M059J (cell line): ENCODE measurements at regions not wholly inside any gene's neighbourhood (a gene's known extent, or its start where the extent isn't known, plus 50 kb on each side); places are given as distances from the start of the nearest gene placed in this dataset.
"Not testable (repeated sequence)": the region's sequence is repeated elsewhere in the genome, so short reads cannot be mapped to it uniquely, and the experiment has no call there.

ENCODE experiments used
- DNase-seq: peaks from one replicate; pipeline ENCODE4 v3.0.0-alpha.2; 2012; ENCODE audit warnings: low read depth

DNA sequence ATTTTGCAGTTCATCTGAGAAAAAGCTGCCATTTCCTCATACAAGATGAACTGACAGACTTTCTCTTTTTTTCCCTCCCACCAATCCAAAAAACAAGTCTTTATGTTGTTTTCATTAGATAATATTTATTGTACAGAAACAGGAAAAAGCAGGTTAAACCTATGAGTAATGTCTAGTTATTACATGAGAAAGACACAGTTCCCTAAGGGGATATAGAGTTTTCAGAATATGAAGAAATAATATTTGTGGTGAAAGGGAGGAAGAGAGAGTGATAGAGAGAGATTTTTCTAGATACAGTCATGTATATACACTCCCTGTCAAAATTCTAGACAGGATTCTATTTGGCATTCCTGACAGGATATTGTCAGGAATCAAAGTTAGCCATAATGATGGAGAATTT lies 392.4 kb downstream of the BMP2 start:
- DNase-seq: no peak

DNA sequence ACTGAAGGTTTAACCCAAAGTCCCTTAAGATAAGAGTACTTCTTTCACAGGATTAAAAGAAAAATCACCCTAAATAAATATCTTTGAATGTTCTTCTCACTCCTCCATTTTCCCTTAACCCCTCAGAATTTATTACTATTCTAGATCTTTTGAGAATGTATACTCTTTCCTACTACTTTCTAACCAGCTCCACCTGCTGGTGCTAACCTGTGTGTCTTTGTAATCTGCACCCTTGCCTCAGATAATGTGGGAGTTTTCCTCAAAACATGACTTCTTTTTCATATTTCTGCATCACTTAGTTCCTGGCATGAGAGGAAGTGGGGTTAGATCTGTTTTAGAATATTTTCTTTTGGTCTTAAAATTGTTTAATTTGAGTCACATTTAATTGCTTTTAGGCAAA lies 394.2 kb downstream of the BMP2 start:
- peak; percentile 26 for DNase-seq

DNA sequence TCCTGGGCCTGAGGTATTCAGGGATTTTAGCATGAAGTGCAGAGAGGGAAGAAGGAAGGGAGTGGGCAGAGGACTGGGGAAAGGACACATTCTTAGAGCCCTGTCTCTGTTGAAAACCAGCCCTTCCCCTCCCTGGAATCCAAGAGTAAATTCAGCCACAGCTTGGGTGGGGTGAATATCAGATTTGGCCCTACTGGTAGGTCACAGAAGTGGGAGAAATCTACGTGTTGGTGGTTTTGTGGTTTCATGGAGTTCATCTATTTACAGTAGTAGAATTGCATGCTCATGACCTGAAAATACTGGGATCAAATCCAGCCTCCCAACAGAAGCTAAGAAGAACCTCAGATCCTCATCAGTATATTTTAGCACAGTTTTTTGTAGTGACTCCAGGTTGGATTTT lies 404.4 kb downstream of the BMP2 start:
- peak; percentile 56 for DNase-seq

DNA sequence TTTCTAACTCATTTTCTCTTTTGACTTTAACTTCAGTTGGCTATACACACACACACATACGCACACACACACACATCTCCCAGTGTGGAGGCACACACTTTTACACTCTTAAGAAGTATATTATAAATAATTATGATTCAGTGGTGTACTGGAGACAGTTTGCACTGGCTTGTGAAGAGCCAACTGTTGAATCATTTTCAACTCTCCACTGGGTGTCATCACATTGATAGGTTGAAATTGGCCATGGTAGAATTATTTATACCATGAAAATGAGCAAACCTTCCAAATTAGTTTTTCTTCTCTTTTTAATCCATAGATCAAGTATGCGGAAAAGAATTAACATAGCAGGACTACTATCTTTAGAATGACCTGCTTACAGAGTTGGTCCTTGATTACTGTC lies 407.1 kb downstream of the BMP2 start:
- DNase-seq: no peak

DNA sequence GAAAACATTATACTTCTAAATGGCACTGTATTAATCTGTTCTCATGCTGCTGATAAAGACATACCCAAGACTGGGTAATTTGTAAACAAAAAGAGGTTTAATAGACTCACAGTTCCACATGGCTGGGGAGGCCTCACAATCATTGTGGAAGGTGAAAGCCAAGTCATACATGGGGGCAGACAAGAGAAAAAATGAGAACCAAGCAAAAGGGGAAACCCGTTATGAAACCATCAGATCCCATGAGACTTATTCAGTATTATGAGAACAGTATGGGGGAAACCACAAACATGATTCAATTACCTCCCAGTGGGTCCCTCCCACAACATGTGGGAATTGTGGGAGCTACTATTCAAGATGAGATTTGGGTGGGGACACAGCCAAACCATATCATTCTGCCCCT lies 408.3 kb downstream of the BMP2 start:
- not testable (repeated sequence) for DNase-seq

DNA sequence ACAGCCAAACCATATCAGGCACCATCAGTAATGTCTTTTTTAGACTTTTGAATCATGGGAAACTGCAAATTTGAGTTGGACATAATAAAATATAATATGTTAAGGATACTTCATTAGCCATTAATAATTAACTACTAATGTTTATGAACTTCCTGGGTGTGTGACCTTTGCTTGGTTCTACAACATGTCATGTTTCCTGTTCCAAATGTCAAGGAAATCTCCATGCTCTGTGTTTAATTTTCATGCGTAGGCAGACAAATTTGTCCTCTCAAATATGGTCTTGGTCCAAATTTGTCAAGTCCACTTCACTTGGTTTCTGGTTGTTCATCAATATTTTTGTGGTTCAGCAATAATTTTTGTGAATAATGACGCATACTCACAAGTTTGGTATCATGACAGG lies 410.5 kb downstream of the BMP2 start:
- no peak for DNase-seq

DNA sequence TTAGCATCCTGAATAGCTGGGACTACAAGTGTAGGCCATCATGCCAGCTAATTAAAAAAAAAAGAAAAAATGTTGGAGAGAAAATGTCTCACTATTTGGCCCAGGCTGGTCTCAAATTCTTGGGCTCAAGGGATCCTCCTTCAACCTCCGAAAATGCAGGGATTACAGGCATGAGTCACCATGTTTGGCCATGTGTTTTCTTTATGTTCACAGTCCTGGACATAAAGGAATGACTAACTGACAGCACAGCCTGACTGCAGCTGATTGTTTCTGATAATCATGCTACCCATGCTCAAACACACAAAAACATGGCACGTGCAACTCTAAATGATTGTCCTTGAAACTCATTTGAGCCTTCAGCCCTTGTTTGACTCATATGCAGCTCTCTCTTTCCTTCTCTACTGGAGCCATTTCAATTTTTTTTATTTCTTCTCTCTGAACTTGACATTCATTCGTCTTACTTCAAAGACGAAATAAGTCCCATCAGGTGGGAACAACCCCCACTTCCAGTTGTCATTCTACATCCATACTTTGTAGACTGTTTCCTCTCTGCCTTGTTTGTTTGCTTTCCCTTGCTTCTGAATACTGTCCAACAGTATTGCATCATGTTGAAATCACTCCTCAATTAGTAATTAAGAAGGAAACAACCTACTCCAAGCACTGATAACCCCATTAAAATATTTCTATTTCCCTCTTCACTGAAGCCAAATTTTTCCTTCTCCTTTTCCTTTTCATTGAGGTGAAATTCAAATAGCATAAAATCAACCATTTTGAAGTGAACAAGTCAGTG lies 413.0 kb downstream of the BMP2 start:
- DNase-seq: peak; percentile 9

DNA sequence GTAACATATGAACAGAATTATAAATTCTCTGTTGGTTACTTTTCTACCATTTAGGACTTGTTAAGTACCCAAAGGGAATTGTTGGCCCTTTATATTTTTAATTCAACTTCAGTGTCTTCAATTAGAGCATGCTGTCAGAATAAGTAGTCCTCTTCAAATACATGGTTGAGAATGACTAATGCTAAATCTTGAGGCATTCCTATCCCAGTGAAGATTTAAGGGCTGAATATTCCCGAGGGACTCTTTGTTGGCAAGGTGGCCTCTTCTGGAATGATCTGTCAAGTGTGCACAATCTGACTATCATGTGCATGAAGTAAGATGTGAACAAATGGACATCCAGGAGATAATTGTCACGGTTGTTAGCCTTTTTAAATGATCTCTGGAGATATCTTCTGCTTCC lies 421.7 kb downstream of the BMP2 start:
- DNase-seq: no peak

DNA sequence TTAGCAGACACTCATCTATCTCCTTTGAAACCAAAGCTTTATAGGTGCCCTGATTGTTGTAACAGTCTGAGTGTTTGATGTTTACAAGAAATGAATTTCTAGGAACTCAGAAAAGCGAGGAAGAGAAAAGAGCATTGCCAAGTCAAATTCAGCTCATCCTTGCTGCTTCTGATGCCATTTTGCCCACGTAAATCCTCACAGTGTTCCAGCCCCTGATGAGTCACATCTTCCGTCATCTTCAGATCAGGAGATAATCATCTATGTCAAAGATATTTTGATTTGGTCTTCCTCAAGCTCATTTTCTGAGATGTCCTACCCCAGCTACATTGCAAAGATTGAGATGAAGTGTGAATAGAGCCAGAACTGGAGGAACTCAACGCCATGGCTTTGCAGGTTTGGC lies 426.2 kb downstream of the BMP2 start:
- DNase-seq: peak; percentile 38

DNA sequence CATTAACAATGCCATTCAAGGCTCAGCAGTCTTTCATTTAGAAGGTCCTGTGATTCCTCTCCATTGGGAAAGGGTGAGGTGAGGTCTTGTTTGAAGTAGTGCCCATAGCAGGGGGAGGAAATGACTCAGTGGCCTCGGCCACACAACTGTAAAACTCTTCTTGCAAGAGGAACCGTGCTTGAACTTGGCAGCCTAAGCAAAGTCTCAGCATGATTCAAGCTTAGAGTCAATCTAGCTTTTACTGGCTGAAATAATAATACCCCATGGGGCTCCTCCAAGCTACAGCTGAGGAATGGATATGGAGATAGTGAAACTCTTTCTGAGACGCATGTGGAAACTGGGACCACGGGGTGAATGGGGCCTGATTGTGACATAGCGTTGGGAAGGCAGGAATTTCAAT lies 428.2 kb downstream of the BMP2 start:
- peak; percentile 81 for DNase-seq

DNA sequence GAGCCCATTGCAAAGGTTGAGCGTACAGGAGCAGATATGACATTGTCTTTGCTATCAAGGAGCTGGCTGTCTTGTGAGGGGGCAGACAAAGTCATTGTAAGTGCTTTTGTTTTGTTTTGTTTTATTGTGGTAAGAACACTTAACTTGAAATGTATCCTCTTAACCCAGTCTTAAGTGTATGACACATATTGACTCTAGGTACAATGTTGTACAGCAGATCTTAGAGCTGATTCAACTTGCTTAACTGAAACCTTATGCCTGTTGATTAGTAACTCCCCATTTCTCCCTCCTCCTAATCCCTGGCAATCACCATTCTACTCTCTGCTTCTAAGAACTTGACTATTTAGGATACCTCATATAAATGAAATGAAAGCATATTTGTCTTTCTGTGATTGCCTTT lies 429.0 kb downstream of the BMP2 start:
- peak; percentile 26 for DNase-seq

DNA sequence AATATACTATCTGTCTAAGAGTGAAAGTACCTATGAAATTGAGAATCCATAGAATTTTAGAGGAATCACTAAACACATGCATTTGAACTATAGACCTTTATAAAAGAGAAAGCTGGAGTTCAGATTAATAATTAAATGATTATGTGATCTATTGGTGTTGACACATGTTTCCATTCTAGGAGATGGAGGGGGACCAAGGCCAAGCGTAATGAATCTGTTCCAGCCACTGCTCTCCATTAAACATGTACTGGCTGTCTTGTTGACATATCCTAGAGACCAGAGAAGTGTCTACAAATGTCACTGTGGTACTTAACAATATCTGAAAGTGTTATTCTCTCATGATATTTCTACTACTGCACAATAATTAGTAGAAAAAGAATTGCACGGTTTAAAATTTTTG lies 432.4 kb downstream of the BMP2 start:
- no peak for DNase-seq

DNA sequence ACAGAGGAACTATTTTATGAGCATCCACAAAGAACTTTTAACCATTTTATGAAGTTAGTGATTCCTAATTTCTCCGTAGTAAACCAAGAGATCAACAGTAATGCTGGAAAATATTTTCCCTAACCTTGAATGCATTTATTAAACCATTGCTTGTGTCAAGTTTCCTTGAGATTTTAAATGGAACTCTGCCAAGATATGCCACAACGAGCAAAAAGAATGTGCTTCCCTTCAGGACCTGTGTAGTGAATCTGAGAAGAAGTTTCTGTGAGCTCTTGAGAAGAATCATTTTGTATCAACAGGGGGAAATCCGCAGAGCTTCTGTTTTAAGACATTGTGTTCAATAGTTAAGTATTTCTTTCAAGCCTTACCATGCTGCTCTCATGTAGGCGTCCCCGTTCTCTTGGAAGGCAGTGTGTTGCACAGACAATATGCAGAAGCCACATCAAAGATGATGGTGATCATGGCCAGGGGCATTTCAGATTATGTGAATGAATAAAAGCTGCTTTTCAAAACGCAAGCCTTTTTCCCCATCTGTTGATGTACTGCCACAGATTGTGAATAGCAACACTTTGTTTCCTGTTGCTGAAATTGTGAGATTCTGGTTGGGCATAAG lies 439.8 kb downstream of the BMP2 start:
- DNase-seq: peak; percentile 9

DNA sequence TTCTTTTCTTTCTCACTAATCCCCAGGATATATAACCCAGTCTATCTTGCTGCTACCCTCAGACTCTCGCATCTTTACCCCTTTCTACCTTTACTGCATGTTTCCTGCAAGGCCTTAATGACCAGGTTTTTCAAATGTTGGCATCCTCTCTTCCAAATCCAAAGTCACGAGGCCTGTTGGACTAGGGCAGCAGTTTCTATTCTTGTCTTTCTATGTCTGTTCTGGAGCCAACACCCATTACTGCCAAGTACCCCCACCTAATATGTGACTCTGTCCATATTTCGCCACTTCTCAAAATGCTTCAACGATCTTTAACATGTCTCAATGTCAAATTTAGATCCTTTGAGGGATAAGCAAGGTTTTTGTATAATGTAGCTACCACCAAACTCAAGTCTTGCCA lies 443.4 kb downstream of the BMP2 start:
- no peak for DNase-seq

DNA sequence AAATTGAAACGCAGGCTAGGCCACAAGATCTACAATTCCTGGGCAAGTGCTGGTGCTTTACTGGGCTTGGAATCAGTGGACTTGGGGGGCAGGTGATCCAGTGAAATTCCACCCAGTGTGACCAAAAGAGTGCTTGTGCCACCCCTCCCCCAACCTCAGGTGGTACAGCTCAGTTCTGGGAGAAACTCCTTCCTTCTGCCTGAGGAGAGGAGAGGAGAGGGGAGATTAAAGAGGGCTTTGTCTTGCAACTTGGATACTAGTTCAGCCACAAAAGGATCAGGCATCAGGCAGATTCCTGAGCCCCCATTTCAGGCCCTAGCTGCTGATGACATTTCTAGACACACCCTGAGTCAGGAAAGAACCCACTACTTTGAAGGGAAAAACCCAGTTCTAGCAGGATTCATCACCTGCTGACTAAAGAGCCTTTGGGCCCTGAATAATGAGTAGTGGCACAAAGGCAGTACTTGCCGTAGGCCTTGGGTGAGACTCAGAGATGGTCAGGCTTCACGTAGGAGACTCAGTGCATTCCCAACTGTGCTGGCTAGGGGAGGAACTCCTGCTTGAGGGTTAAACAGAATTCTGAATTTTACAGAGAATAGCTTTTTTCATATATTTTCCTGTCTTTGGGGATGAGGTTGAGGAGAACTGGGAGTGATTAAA lies 446.7 kb downstream of the BMP2 start:
- no peak for DNase-seq

DNA sequence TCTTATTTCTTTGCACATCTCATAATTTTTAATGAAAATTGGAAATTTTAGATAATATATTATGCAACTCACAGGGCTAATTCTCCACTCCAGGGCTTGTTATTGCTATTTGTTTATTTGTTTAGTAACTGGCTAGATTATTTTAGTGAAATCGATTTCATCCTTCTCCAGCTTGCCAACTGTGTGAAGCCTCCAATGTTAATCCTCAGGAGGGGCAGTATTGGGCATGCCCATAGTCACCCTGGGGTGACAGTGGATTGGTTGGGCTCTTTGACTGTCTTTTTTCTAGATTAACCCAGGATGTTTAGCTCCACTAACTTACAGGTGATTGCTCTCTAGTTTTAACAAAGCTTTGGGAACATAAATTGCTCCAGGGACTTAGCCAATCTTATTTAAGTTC lies 450.1 kb downstream of the BMP2 start:
- DNase-seq: no peak

DNA sequence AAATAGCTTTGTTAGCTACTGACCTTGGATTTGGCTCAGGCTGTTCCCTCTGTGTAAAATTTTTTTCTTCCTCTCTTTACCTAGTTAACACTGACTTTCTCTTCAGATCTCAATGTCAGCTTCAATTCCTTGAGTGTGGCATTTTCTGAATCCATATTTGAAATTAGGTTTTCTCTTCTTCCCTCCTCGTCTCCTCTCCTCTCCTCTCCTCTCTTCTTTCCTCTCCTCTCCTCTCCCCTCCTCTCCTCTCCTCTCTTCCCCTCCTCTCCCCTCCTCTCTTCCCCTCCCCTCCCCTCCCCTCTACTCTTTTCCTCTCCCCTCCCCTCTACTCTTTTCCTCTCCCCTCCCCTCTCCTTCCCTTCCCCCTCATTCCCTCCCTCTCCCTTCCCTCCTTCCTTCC lies 453.3 kb downstream of the BMP2 start:
- no peak for DNase-seq

DNA sequence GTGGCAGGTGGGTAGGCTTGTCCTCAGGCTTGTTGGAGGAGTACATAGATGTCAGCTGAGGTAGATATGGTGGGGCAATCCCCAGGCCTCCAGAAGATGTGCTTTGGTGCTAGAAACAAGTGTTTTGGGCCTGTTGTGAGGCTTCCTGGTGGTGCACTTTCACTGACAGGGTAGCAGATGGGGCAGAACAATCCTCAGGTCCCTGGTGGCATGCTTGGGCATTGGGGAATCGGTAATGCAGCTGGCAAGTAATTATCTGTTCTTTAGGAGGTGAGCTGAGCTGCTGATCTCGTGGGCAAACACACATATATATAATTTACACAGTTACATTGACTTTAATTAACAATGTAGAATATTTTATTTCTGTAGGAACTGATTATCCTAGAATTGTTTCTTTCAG lies 458.7 kb downstream of the BMP2 start:
- DNase-seq: no peak

DNA sequence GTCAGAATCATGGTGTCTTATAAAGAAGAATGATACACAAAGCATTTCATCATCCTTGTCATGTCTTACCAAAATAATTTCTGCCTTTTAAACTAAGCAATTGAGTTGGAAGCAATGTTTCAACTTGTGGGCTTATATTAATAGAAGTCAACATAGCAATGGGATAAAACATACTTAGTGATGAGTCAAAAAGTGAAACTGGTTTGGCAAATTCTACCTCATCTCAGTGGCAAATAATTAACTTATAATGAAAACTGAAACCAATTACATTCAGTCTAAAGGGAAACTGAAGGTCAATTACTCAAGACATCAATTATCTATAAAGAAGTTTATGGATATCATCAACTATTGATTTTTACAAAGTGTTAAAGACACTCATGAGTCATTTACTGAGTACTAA lies 463.8 kb downstream of the BMP2 start:
- DNase-seq: no peak

DNA sequence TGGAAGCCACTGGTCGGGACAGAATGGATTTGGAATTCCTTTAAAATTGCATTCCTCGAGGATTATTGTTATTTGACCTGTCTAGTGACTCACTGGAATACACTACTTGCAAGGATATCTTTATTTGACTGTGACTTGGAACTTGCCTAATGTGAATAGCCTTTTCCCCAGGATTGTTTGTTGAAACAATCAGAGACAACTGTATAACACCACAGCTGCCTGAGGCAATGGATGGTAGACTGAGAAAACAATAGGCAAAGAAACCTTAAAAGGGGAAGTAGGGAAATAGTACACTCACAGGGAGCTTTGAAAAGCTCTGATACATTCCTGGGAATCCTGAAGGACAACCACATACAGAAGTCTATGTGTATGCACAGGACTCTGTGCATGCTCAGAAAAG lies 465.3 kb downstream of the BMP2 start:
- no peak for DNase-seq

DNA sequence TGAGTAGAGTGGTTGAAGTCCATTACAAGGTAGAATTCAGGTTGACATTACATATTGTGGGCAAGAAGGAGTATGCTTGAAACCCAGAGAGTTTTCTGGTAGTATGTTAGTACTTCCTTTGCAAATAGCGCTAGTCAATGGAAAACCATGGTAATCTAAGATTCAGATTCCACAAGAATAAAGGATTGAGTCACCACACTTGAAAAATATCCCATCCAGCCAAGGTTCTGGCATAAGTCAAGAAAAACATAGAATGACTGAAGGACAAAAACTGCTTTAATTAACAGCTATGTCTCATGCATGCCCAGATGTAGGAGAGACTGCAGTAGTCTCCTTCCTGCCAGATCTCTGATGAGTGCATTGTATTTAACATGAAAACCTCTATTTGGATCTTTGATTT lies 469.8 kb downstream of the BMP2 start:
- DNase-seq: no peak

DNA sequence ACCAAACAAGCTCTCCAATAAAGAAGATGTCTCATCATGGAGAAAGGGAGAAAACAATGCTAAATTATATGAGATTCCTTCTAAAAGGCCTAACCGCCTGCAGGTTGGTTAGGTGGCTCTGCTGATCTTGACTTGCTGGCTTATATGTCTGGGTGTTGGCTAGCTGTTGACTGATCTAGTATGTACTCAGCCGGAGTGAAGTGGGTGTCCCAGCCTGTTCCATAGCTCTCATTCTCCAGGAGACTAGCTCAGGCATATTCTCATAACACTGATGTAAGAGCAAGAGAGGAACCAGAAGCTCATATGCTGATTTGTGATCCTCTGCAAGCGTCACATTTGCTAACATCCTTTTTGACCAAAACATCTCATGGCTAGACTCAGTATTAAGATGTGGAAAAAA lies 473.0 kb downstream of the BMP2 start:
- DNase-seq: no peak
